HG02973 (cell line): ENCODE measurements at regions not wholly inside any gene's neighbourhood (a gene's known extent, or its start where the extent isn't known, plus 50 kb on each side); places are given as distances from the start of the nearest gene placed in this dataset.

ENCODE experiments used
- ATAC-seq: cut with Tn5 transposase; IDR thresholded peaks from one replicate; pipeline ENCODE4 v1.9.1; 2021; ENCODE audit warnings: moderate library complexity; ENCODE audit not compliant: unreplicated experiment

DNA sequence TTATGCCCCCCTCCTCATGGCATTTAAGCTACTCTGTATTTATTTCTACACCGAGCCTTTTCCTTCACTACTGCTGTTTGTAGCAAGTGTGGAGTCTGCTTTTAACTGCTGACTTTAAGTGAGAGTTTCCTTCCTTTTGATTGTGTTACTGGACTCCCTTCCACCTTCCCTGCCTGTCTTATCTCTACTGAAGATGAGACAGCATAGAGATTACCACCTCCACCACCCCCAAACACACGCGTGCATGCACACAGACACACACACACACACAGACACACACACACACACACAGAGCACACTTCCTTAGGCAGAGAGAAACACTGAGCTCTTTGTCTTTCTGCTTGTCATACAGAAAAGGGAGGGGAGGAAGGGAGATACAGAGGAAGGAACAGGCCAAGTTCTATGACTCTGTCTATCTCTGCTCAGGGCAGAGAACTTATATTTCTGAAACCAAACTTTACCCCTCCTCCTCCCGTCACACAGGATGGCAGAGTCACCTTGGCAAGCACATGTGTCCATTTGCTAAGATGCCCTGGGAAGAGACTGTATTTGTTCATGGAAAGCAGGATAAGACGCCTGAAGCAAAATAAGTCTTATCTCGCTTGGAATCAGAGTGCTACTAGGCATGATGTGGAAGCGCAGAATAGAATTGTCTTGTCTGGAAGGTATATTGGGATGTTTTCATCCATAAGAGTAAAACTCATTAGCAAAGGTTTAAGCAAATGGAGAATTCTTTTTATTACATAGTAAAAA, 81.8 kb upstream of the CAV2 start:
- ATAC-seq, result no peak

DNA sequence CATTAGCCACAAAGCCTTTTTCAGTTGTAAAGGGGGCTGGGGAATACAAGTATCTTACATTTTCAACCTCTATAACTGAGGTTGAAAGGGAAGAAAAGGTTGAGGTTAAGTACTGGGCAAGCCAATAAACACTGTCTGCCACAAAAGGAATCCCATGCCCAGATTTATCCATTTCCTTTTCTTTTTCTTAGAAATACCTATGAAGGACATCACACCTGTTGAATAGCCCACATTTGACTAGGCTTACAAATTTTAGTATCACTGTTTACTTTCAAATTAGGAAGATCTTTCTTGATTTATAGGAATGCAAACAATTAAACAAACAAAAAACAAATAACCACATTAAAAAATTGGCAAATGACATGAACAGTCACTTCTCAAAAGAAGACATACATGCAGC, 81.0 kb upstream of the CAV2 start:
- no peak for ATAC-seq

DNA sequence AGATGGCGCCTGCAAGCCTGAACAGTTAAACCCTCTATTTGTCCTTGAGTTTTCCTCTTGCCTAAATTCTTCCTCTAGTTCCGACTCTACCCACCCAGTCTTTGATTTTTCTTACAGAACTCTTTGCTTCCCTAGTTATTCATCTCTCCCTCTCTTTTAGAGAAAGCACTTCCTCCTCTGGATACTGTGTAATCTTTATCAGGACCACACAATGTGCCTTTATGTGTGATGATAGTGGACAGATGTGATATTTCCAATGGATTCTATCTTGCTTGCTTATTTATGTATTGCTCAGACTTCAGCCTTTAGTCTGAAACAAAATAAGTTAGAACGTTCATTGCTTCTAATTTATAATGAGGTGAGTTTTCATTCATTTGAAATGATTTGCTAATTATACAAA, 79.5 kb upstream of the CAV2 start:
- ATAC-seq, result no peak

DNA sequence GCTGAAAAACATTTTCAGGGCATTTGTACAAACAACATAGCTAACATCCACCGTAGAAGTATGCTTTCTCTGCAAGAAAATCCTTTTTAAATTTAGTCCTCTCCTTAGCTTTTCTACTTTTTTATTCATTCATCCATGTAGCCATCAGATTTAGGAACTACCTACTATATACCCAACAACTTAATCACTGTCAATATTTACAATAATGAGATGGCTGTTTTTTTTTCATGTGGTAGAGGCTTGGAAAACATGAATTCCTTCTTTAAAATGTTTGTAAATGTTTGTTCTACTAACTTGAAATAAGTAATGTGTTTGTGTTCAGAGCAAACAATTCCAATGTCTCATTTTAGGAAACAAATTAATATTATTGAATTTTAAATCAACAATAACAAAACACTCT, 78.2 kb upstream of the CAV2 start:
- ATAC-seq, result no peak

DNA sequence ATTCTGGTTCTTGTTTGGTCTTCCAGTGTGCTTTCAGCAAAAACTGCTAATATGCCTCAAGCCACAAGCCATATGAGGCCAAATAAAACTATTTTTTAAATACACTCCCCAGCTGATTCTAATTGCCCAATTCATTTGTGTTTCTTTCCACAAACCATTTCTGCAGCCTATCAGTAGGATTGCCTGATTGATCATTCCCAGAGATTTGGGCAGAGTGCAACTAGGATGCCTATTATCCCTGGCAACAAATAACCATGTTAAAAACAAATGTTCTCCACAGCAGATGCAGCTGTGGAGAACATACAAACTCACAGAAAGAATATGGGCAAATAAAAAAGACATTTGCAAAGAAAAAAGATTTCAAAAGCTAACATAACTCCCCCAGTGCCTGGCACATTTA, 76.9 kb upstream of the CAV2 start:
- no peak for ATAC-seq

DNA sequence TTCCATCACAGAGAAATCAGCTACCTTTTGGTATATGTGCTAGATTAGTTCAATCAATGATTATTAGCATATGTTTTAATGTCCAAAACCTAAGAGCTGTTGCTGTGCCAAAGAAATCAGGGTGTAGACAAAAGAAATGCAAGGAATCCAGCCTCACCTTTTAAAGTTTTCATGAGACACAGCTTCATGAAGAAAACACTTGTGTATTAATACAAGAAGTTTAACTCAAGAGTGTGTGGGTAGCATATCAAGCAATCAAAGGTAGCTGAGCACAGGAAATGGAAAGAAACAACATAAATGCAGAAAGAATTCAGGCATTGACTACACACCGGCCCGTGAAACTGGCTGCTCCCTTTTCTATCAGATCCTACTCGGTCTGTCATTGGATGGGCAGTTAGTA, 76.0 kb upstream of the CAV2 start:
- no peak for ATAC-seq

DNA sequence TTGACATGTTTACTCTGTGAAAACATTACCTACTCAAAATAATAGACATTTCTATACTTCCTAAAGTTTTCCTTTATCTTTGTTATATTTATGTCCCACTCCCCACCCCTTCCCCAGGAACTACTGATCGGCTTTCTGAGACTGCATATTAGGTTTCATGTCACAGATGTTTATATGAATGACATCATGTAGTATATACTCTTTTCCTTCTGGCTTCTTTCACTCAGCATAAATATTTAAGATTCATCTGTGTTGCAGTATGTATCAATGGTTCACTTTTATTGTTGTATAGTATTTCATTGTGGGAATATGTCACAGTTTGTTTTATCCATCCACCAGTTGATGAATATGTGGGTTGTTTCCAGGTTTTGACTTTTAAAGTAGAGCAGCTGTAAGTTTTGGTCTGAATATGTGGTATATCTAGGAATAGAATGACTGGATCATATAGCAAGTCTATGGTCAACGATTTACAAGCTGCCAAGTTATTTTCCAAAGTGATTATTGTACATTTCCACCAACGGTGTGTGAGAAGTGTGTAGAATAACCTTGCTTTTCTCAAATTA, 73.8 kb upstream of the CAV2 start:
- no peak for ATAC-seq

DNA sequence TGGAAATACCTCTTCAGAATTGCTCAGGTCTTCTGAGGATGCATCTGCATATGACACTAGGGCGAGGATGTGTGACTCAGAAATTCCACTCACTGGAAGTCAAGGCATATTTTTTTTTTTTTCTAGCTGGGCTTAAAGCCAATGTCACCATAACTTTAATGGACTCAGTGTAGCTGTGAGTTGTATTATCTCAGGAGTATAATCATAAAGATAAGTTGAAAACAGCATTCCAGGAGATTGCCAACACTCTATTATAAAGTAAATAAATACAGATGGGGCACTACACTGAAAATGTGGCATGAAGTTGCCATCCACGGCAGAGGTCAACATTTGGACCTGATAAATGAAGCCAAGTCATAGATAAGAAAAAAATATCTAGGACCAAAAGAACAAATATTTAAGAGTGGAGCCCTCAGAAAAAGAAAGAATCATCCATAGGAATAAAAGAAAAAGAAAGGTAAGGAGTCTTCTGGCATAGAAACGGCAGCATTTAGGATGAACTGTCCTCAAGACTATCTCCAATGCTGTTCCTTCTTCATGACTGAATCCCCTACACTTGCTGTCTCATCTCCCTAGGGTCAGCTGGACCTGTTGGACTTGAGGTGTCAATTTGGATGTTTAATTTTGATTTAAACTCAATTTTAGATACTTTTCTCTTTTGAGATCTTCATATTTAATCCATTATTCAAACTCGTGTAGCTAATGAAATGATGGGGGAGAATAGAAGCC, 72.9 kb upstream of the CAV2 start:
- ATAC-seq, result no peak

DNA sequence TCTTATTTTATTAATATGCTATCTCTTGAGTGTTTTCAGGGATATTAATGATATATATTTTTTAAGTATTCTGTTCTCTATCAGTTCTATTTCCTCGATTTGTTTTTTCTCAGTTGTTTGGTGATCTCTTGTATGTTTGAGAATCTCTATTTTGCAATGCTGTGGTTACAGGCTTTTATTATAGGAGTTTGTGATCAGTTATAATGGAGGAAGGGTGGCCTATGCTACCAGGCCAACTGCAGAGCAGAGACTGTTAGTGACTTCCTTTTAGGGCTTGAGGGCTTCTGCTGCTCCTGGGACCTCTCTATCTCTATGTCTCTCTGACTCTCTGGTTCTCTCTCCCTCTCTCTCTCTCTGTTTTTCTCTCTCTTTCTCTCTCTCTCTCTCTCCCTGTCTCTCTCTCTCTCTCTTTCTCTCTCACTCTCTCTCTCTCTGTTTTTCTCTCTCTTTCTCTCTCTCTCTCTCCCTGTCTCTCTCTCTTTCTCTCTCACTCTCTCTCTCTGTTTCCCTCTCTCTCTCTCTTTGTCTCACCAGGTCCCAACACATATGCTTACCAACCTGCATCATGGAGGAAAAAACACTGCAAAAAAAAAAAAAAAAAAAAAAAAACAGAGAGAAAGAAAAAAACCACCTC, 69.4 kb upstream of the CAV2 start:
- ATAC-seq, result no peak

DNA sequence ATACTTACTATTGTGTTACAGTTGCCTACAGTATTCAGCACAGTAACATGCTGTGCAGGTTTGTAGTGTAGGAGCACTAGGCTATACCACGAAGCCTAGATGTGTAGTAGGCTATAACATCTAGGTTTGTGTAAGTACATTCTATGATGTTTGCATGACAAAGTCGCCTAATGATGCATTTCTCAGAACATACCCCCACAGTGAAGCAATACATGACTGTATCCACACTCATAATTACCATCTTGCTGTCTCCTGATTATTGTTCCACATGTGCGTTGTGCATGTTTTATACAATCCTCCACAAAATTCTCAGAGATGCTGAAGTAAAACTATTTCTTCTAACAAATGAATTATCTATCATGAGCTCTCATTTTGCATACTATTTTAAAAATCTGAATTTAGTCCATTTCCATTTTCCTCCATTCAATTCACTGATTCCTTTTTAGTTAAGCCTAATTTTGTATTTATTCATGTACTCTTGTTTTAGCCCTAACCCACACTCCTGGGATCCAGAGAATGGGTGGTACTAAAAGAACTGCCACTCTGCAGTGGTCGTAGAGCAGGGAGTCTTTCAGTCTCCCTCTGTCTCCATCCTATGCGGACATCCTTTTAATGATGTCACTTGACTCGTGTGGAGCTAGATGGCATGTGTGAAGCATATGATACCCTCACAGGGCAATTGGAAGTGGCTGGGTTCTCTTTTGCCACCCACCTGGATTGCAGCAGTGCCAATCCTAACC, 67.6 kb upstream of the CAV2 start:
- ATAC-seq, result no peak

DNA sequence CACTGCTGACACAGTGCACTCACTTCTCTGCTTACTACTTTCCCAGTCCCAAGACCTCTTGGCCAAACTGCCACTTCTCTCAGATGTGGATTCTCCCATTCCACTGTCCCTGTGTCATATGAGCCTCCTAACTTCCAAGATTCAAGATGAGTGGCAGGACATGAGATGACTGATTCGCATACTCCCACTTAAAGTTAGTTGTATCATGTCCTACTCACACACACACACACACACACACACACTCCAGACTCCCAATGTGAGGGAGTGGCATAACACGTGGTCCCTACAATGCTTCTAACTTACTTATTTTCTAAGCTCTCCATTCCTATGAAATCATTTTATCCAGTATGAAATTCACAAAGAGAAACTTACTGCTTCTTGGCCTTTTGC, 67.0 kb upstream of the CAV2 start:
- ATAC-seq, result no peak

DNA sequence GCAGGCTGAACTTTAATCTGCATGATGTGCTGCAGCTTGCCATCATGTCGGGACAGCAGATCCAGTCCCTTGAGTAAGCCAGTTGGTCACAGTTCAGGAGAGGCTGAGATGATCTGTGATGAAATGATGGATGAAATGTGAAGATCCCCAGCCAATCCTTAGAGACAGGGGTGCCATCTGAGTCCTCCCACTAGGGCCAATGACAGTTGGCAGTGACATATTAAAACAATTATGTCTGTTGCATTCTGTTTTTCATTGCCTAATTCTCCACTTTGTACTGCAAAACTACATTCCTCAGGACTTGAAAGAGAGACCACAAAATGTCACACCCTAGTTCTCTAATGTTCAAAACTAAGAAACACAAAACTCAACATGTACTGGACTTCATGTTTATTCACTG, 66.3 kb upstream of the CAV2 start:
- no peak for ATAC-seq

DNA sequence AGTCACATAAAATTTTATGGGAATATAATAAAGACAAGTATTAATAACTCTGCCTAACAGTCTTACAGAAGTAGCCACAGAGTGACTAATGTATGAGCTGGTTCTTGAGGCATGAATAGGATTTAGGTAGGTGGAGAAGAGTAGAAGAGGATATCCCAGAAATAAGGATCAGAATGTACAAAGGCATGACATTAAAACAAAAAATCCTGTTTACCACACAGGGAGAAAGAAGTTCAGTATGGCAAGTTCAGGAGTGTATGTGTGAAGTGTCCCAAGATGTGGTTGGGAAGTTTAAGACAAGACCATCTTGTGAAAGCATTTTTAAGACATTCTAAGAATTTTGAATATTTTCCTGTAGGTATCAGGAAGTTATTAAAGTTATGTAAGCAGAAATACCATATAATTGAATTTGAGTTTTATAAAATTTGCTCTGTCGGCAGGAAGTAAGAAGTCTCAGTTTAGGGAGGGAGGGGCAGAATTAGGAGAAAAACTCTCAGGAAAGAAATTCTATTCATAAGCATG, 64.7 kb upstream of the CAV2 start:
- no peak for ATAC-seq

DNA sequence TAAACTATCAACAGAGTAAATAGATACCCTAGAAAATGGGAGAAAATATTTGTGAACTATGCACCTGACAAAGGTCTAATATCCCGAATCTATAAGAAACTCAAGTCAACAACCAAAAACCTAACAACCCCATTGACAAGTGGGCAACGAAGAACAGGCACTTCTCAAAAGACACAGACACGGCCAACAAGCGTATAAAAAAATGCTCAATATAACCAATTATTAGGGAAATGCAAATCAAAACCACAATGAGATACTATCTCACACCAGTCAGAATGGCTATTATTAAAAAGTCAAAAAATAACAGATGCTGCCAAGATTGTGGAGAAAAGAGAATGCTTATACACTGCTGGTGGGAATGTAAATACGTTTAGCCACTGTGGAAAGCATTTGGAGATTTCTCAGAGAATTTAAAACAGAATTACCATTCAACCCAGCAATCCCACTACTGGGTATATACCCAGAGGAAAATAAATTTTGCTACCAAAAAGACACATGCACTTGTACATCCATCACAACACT, 63.2 kb upstream of the CAV2 start:
- no peak for ATAC-seq

DNA sequence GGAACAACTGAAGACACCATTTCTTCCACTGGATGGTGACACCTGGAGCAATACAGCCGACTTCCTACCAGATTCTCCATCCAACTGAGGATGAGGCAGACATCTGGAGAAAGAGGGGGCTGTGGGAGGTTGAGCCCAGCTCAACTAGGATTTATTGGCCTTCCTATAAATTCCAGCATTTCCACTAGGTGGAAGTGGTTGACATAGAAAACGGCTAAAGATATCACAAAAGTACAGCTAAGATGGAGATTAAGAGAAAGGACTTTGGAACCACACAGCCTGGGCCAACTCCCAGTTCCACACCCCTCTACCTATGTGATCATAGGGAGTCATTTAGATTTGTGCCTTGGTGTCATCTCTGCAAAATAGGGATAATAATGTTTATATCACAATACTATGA, 61.3 kb upstream of the CAV2 start:
- ATAC-seq, result no peak

DNA sequence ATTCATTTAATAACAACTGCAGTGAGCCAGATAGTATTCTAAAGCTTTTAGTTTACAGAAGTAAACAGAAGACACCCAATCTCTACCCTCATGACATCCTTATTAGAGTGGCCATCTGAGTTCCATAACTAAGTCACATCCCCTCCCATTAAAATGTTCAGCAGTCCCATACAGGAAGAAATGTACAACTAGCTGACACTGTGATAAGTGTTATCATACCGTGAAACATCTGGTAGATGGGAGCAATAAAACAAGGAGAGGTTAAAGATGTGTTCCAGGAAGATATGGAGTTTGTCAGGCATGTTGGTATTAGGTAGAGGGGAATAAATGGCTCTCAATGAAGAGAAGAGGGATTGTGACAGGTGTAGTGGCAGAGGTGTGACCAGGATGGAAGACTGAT, 60.5 kb upstream of the CAV2 start:
- ATAC-seq, result no peak

DNA sequence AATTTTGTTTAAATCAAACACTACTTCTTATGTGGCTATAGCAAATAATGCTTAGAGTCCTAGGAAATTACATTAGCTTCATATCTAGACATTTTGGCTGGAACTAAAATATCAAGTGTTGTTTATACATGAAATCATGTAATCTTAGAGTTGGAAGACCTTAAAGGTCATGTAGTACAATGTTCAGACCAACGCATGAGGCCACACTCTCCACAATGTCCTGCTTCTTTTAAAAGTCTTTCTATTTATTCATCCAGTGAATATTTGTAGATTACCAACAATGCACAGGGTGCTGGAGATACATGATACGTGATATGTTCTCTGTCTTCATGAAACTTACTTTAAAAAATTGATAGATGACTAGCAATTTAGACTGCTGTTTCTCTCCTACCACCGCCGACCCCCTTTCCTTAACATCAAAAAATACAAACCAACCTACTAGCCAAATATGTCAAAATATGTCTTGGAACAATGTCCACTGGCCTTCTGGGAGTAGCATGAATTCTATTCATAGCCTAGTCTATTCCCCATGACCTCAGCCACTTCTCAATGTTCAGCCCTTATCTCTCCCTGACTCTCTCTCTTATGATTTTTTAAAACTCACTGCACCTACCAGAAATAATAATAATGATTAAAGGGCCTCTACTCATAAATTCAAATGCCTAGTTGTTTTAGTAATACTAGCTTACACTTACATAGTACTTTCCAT, 59.5 kb upstream of the CAV2 start:
- ATAC-seq, result no peak

DNA sequence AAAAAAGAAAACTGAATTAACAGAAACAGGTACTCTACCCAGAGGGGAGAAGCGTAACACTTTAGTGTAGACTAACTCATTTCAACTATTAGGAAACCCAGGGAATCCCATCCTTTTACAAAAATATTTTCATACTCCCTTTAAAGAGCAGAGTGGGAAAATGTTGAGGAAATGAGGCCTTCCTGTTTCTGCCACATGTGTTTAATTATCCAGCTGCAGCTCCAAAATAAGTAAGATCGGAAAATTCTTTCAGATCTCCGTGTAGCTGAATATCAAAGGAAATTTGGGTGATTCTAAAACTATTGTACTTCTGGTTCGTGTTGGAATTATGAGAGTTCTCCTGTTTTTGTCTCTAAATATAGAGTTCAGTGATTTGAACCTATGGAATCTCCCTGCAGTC, 58.0 kb upstream of the CAV2 start:
- no peak for ATAC-seq

DNA sequence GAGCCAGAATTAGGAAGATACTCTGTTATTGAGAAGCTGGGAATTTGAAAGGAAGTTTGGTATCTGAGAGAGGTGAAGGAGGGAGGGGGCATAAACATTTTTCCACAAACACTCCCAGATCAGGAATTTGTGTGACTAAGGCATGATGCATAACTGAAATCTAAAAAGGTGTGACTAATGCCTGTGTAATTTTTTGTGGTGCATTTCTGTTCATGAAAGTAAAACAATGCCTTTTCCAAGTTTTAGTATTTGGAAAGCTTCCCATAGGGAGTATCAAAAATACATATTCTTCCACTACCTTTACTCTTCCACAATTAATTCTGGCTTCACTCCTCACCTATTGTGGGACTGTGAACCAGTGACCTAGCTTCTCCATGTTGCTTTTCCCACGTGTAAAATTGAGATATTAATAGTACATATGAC, 56.4 kb upstream of the CAV2 start:
- no peak for ATAC-seq

DNA sequence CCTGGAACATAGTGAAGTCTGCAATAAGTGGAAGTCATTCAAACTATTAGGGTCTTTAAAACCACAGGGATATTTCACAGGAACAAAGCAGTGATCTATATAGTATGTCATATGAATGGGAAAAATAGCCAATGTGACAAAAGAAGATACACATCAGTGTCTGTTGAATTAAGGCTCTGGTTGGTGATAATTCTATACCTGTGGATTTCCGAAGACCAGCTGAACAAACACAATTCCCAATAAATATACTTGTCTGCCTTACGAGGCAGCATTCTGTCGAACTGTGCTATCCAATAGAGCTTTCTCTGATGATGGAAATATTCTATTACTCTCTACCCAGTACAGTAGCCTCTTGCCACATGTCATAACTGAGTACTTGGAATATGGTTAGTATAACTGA, 55.9 kb upstream of the CAV2 start:
- no peak for ATAC-seq
